Choroid plexus epithelial cell (primary cell): ENCODE measurements at regions not wholly inside any gene's neighbourhood (a gene's known extent, or its start where the extent isn't known, plus 50 kb on each side); places are given as distances from the start of the nearest gene placed in this dataset.
"Not testable (repeated sequence)": the region's sequence is repeated elsewhere in the genome, so short reads cannot be mapped to it uniquely, and the experiment has no call there.

Experiments
- DNase-seq: peaks from one replicate; pipeline ENCODE4 v3.0.0-alpha.2; 2010; ENCODE audit warnings: low read depth
- H3K4me3 ChIP-seq: 2 replicates; pipeline ENCODE4 v1.5.1; 2011; ENCODE audit warnings: low read depth, mild to moderate bottlenecking, control low read depth, low read length, moderate library complexity
- CTCF ChIP-seq: conservative IDR thresholded peaks from 2 replicates; pipeline ENCODE4 v1.5.1; 2011; ENCODE audit warnings: low read depth, mild to moderate bottlenecking, control low read depth, inconsistent platforms, low read length, moderate library complexity

- no peak overlapping the region for H3K4me3 ChIP-seq
- no peak for DNase-seq
- TF ChIP-seq CTCF, result no peak
These were observed 80.1 kb downstream of the LMO4 start for GRCh38 chr1:87408665-87409248.

- DNase-seq, result no peak
- no peak overlapping the region for H3K4me3 ChIP-seq
- no peak for TF ChIP-seq CTCF
These were observed 82.2 kb downstream of the LMO4 start for GRCh38 chr1:87410776-87411480.

GRCh38 chr1:87413846-87414245, 85.2 kb downstream of the LMO4 start:
- not testable (repeated sequence) for DNase-seq, H3K4me3 ChIP-seq

- no peak for TF ChIP-seq CTCF
- DNase-seq, result peak; percentile 17
- no peak overlapping the region for H3K4me3 ChIP-seq
These were observed 89.4 kb downstream of the LMO4 start for GRCh38 chr1:87418048-87418447.

- H3K4me3 ChIP-seq, result no peak overlapping the region
- DNase-seq, result no peak
- TF ChIP-seq CTCF, result no peak
These were observed 93.1 kb downstream of the LMO4 start for GRCh38 chr1:87421809-87422208.

- no peak for DNase-seq
- H3K4me3 ChIP-seq, result no peak overlapping the region
- TF ChIP-seq CTCF, result no peak
These were observed 95.9 kb downstream of the LMO4 start for GRCh38 chr1:87424541-87424940.

- no peak overlapping the region for H3K4me3 ChIP-seq
- peak; percentile 74 for DNase-seq
- TF ChIP-seq CTCF, result no peak
These were observed 98.0 kb downstream of the LMO4 start for GRCh38 chr1:87426463-87427249.
